Keratinocyte (primary cell): ENCODE measurements at regions not wholly inside any gene's neighbourhood (a gene's known extent, or its start where the extent isn't known, plus 50 kb on each side); places are given as distances from the start of the nearest gene placed in this dataset.

Experiments
- DNase-seq: peaks from one replicate; pipeline ENCODE4 v3.0.0-alpha.2; 2011; ENCODE audit warnings: low read depth, missing footprints, low spot score
- FAIRE-seq: peaks from 2 replicates; lab custom pipeline; 2011; peaks lifted over from hg19 to GRCh38; lab: Jason Lieb, UNC
- H2AFZ ChIP-seq: 2 replicates; pipeline ENCODE4 v1.6.0; 2012; ENCODE audit warnings: low read length, control low read depth, inconsistent platforms; ENCODE audit not compliant: control insufficient read depth
- H3K27ac ChIP-seq: 2 replicates; pipeline ENCODE4 v1.5.1; 2011; ENCODE audit warnings: low read length; ENCODE audit not compliant: control insufficient read depth, insufficient read depth
- H3K27me3 ChIP-seq: 3 replicates; pipeline ENCODE4 v1.6.0; 2011; ENCODE audit warnings: low read length; ENCODE audit not compliant: control insufficient read depth, insufficient read depth; ENCODE audit errors: extremely low read depth
- H3K36me3 ChIP-seq, 2 experiments: 2 replicates in 1 of 2; 3 replicates in 1 of 2; pipeline ENCODE4 v1.5.1; 2011; ENCODE audit warnings: low read length in 2 of 2, mild to moderate bottlenecking in 1 of 2; ENCODE audit not compliant: control insufficient read depth in 2 of 2, insufficient read depth in 2 of 2; ENCODE audit errors: extremely low read depth in 1 of 2
- H3K4me1 ChIP-seq: 3 replicates; pipeline ENCODE4 v1.5.1; 2011; ENCODE audit warnings: low read length; ENCODE audit not compliant: control insufficient read depth, insufficient read depth; ENCODE audit errors: extremely low read depth
- H3K4me2 ChIP-seq: 3 replicates; pipeline ENCODE4 v1.6.0; 2011; ENCODE audit warnings: low read depth, low read length; ENCODE audit not compliant: control insufficient read depth, insufficient read depth; ENCODE audit errors: extremely low read depth
- H3K4me3 ChIP-seq, 3 experiments: fragments of 200-600 bp in 1 of 3; sonication (generic) in 1 of 3; 2 replicates in 2 of 3; 3 replicates in 1 of 3; pipeline ENCODE4 v1.5.1; 2011 to 2016; ENCODE audit warnings: low read length in 3 of 3, mild to moderate bottlenecking in 3 of 3, control low read depth in 2 of 3, inconsistent platforms in 1 of 3, low read depth in 1 of 3, mixed read lengths in 1 of 3, mixed run types in 1 of 3, moderate library complexity in 1 of 3; ENCODE audit not compliant: control insufficient read depth in 2 of 3, insufficient read depth in 2 of 3; ENCODE audit errors: extremely low read depth in 1 of 3
- H3K79me2 ChIP-seq: 2 replicates; pipeline ENCODE4 v1.6.0; 2012; ENCODE audit warnings: low read length; ENCODE audit not compliant: control insufficient read depth, insufficient read depth
- H3K9ac ChIP-seq: 3 replicates; pipeline ENCODE4 v1.6.0; 2011; ENCODE audit warnings: low read length; ENCODE audit not compliant: control insufficient read depth, insufficient read depth; ENCODE audit errors: extremely low read depth
- H3K9me1 ChIP-seq: 3 replicates; pipeline ENCODE4 v1.6.0; 2011; ENCODE audit warnings: low read length; ENCODE audit not compliant: control insufficient read depth, insufficient read depth; ENCODE audit errors: extremely low read depth
- H3K9me3 ChIP-seq: 2 replicates; pipeline ENCODE4 v1.5.1; 2012; ENCODE audit warnings: low read depth, low read length; ENCODE audit not compliant: control insufficient read depth
- H4K20me1 ChIP-seq: 3 replicates; pipeline ENCODE4 v1.6.0; 2011; ENCODE audit warnings: low read length; ENCODE audit not compliant: control insufficient read depth, insufficient read depth; ENCODE audit errors: extremely low read depth
- EZH2 ChIP-seq: IDR thresholded peaks from one replicate; pipeline ENCODE4 v1.6.1; 2012; ENCODE audit warnings: inconsistent platforms, mild to moderate bottlenecking, low read length, moderate library complexity
- dilution Hi-C: fragments of 300-500 bp; cut with MboI; formaldehyde crosslinking; loops from one replicate; pipeline ENCODE4 v1.7.0; 2020; ENCODE audit warnings: low sequenced_read_pairs; ENCODE audit not compliant: extremely low pct_ligation_motif_present
- TF ChIP-seq, protein P1 (sequence below), 3 experiments: IDR thresholded peaks in 1 of 3; conservative IDR thresholded peaks in 1 of 3; optimal IDR thresholded peaks in 1 of 3; 2 replicates in 2 of 3; 3 replicates in 1 of 3; pipeline versions ENCODE3 to v1.5.1; 2011; ENCODE audit warnings: low read length in 3 of 3, mild to moderate bottlenecking in 3 of 3, moderate library complexity in 2 of 3, control low read depth in 1 of 3, inconsistent platforms in 1 of 3; ENCODE audit not compliant: insufficient read depth in 2 of 3; ENCODE audit errors: extremely low read depth in 1 of 3

DNA sequence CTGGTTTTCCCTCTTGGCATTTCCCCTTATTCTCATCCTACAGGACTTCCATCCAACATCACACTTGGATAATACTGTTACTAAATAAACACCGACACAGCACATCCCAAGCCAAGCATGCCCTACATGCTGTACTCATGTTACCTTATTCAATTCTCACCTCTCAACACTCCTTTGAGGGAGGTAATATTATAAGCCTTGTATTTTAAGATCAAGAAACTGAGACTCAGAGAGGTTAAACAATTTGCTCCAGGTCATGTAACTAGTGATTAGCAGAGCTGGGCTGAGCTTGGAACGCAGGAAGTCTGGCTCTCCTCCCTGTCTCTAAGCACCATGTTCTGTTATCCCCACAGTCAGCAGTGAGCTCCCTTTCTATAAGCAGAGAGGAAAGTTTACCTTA is 333.6 kb upstream of the IGFBP7 start:
- Histone ChIP-seq H3K79me2 (no peaks in the 10 kb centered on the region), H3K4me1 (no peaks in the 10 kb centered on the region), H3K4me2 (no peak overlapping the region), H3K4me3 (no peak overlapping the region), H2AFZ (no peak overlapping the region), H3K27me3 (peaks cover 2% of the 10 kb centered on the region), H3K9me3 (no peaks in the 10 kb centered on the region), H4K20me1 (no peaks in the 10 kb centered on the region), H3K36me3 (no peaks in the 10 kb centered on the region), H3K9me1 (no peaks in the 10 kb centered on the region), H3K27ac (no peak overlapping the region), H3K9ac (no peak overlapping the region)
- dilution Hi-C loops = no loop called here
- no peak for TF ChIP-seq EZH2
- TF ChIP-seq, protein P1, sequence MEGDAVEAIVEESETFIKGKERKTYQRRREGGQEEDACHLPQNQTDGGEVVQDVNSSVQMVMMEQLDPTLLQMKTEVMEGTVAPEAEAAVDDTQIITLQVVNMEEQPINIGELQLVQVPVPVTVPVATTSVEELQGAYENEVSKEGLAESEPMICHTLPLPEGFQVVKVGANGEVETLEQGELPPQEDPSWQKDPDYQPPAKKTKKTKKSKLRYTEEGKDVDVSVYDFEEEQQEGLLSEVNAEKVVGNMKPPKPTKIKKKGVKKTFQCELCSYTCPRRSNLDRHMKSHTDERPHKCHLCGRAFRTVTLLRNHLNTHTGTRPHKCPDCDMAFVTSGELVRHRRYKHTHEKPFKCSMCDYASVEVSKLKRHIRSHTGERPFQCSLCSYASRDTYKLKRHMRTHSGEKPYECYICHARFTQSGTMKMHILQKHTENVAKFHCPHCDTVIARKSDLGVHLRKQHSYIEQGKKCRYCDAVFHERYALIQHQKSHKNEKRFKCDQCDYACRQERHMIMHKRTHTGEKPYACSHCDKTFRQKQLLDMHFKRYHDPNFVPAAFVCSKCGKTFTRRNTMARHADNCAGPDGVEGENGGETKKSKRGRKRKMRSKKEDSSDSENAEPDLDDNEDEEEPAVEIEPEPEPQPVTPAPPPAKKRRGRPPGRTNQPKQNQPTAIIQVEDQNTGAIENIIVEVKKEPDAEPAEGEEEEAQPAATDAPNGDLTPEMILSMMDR (optimal IDR thresholded peaks at IDR 0.05 in 1 of 3, IDR thresholded peaks at IDR 0.05 in 1 of 3, conservative IDR thresholded peaks at IDR 0.05 in 1 of 3; ENCODE audit: extremely low read depth in 1 of 3, insufficient read depth in 2 of 3, low read length in 3 of 3) = no peak
- DNase-seq = no peak
- no peak for FAIRE-seq

DNA sequence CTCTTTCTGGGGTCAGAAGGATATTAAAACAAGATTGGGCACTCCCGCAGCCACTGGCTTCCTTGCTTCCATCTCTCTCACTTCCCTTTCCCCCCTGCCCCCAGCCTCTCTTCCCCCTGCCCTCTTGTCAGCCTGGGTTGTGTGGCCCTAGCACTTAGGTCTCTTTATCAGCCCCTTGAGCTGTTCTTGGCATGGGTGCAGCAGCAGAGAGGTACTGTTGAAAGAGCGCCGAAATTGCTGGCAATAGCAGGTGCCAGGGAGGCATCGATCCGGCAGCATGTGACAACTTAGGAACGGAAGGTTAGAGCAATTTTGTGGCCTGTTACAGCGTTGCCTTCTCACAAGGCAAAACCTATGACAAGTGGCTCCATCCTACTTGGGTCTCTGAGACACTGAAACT is 333.1 kb upstream of the IGFBP7 start:
- H4K20me1 ChIP-seq = no peaks in the 10 kb centered on the region
- FAIRE-seq = no peak
- H3K4me2 ChIP-seq = no peak overlapping the region
- no peak overlapping the region for H3K27ac ChIP-seq
- H3K4me1 ChIP-seq = no peaks in the 10 kb centered on the region
- TF ChIP-seq, protein P1 (optimal IDR thresholded peaks at IDR 0.05 in 1 of 3, IDR thresholded peaks at IDR 0.05 in 1 of 3, conservative IDR thresholded peaks at IDR 0.05 in 1 of 3; ENCODE audit: extremely low read depth in 1 of 3, insufficient read depth in 2 of 3, low read length in 3 of 3) = no peak
- no peak for TF ChIP-seq EZH2
- no peaks in the 10 kb centered on the region for H3K36me3 ChIP-seq
- no peaks in the 10 kb centered on the region for H3K9me1 ChIP-seq
- no peaks in the 10 kb centered on the region for H3K79me2 ChIP-seq
- no peak overlapping the region for H2AFZ ChIP-seq
- no peak overlapping the region for H3K4me3 ChIP-seq
- no peak overlapping the region for H3K9ac ChIP-seq
- no peaks in the 10 kb centered on the region for H3K9me3 ChIP-seq
- dilution Hi-C loops = no loop called here
- no peak for DNase-seq
- peaks cover 2% of the 10 kb centered on the region for H3K27me3 ChIP-seq
